A673 (cell line): ENCODE measurements at regions not wholly inside any gene's neighbourhood (a gene's known extent, or its start where the extent isn't known, plus 50 kb on each side); places are given as distances from the start of the nearest gene placed in this dataset.

ENCODE experiments used
- BruUV-seq: library from RNA; stranded (reverse); fragments of 400-500 nt; replicated peaks from 2 replicates; lab custom pipeline; 2021; lab: Mats Ljungman, UMichigan
- CTCF ChIA-PET: fragments of 300-600 bp; sonication (Branson Sonifier 250); formaldehyde crosslinking; loops from one replicate; lab custom pipeline; 2022; ENCODE audit warnings: antibody characterized with exemption; lab: Charles Lee
- POLR2A ChIA-PET: fragments of 300-600 bp; sonication (Branson Sonifier 250); formaldehyde crosslinking; loops from one replicate; lab custom pipeline; 2022; ENCODE audit warnings: antibody characterized with exemption; ENCODE audit not compliant: low non-redundant PET; lab: Charles Lee
- DNase-seq: peaks from one replicate; pipeline ENCODE4 v3.0.0-alpha.2; 2015; ENCODE audit warnings: low spot score
- H3K27ac ChIP-seq: fragments of 200-600 bp; sonication (generic); 2 replicates; pipeline ENCODE4 v1.5.1; 2016; ENCODE audit warnings: mixed run types, low read depth, mild to moderate bottlenecking, mixed read lengths, antibody characterized with exemption, low read length; ENCODE audit not compliant: poor library complexity, severe bottlenecking
- H3K27me3 ChIP-seq: fragments of 200-600 bp; sonication (generic); replicated peaks from 2 replicates; pipeline ENCODE4 v1.6.1; 2017; ENCODE audit warnings: mixed run types, low read depth, mild to moderate bottlenecking, mixed read lengths, antibody characterized with exemption, low read length; ENCODE audit not compliant: insufficient read depth, poor library complexity
- H3K36me3 ChIP-seq: fragments of 200-600 bp; sonication (generic); 2 replicates; pipeline ENCODE4 v1.6.1; 2016; ENCODE audit warnings: mixed run types, mild to moderate bottlenecking, mixed read lengths, antibody characterized with exemption, low read length; ENCODE audit not compliant: insufficient read depth, poor library complexity, severe bottlenecking
- H3K4me1 ChIP-seq: fragments of 200-600 bp; sonication (generic); 2 replicates; pipeline ENCODE4 v1.6.1; 2017; ENCODE audit warnings: mixed run types, mild to moderate bottlenecking, mixed read lengths, antibody characterized with exemption, low read length; ENCODE audit not compliant: insufficient read depth, poor library complexity, severe bottlenecking
- H3K4me3 ChIP-seq: fragments of 200-600 bp; sonication (generic); 2 replicates; pipeline ENCODE4 v1.5.1; 2016; ENCODE audit warnings: low read depth, mixed run types, mild to moderate bottlenecking, mixed read lengths, low read length; ENCODE audit not compliant: poor library complexity, severe bottlenecking
- H3K9me3 ChIP-seq: fragments of 200-600 bp; sonication (generic); 2 replicates; pipeline ENCODE4 v1.6.1; 2016; ENCODE audit warnings: mixed run types, low read depth, mild to moderate bottlenecking, mixed read lengths, antibody characterized with exemption, low read length; ENCODE audit not compliant: poor library complexity, severe bottlenecking
- CTCF ChIP-seq: fragments of 300-800, 200-600 bp; sonication (generic); conservative IDR thresholded peaks from 2 replicates; pipeline ENCODE4 v1.5.1; 2017; ENCODE audit warnings: low read depth, mild to moderate bottlenecking, antibody characterized with exemption, low read length, moderate library complexity, mixed read lengths
- EZH2 ChIP-seq: fragments of 200-600 bp; sonication (generic); IDR thresholded peaks from 2 replicates; pipeline ENCODE4 v1.6.1; 2017; ENCODE audit warnings: borderline replicate concordance, low read depth, mild to moderate bottlenecking, mixed read lengths, antibody characterized with exemption, low read length; ENCODE audit not compliant: poor library complexity, severe bottlenecking
- intact Hi-C: fragments of 100-400 bp; cut with micrococcal nuclease; formaldehyde crosslinking; loops from one replicate; pipeline ENCODE4 v1.10.0; 2022; ENCODE audit not compliant: unreplicated experiment

DNA sequence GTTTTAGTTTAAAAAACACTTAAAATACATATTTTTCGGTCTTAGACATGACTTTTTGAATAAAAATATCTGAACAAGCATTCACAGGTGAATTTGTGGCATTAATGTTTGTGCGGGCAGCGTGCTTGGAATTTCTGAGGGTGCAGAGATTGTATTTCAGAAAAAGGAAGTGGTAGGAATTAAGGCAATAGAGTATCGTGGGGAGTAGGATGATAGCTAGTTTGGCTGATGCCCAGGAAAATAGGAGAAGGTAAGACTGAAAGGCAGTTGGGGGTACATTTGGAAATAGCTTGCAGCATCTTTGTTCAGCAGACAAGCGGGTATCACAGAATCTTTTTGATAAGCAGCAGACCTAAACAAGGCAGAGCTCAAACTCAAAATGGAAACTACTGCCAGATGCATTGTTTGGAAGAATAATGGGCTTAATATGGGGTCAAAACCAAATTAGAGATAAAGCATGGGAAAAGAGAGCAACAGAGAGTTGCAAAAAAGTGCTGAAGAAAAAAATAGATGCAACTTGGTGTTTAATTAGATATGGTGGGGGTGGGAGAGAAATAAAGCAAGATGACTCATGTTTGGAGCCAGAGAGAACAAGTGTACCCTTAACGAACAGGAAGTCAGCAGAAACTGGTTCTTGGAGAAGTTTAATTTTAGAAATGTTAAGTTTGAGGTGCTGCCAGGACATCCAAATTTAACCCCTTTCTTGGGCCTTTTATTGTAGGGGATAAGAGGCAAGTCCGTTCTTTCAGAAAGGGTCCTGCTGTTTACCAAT is 85.7 kb upstream of the ARRDC3 start:
- Histone ChIP-seq H3K9me3 (no peaks in the 10 kb centered on the region), H3K4me1 (peaks cover 8% of the 10 kb centered on the region), H3K27ac (no peak overlapping the region), H3K27me3 (no peaks in the 10 kb centered on the region), H3K4me3 (no peak overlapping the region), H3K36me3 (no peaks in the 10 kb centered on the region)
- intact Hi-C loops: loop anchor here (1.0 kb wide), 1 partner anchor 48 kb away; no protein-coding TSS in a partner anchor
- TF ChIP-seq EZH2: no peak
- TF ChIP-seq CTCF: no peak
- no TSS peak for BruUV-seq
- ChIA-PET POLR2A (no interaction called here), CTCF (no interaction called here)
- DNase-seq: peak; percentile 58

DNA sequence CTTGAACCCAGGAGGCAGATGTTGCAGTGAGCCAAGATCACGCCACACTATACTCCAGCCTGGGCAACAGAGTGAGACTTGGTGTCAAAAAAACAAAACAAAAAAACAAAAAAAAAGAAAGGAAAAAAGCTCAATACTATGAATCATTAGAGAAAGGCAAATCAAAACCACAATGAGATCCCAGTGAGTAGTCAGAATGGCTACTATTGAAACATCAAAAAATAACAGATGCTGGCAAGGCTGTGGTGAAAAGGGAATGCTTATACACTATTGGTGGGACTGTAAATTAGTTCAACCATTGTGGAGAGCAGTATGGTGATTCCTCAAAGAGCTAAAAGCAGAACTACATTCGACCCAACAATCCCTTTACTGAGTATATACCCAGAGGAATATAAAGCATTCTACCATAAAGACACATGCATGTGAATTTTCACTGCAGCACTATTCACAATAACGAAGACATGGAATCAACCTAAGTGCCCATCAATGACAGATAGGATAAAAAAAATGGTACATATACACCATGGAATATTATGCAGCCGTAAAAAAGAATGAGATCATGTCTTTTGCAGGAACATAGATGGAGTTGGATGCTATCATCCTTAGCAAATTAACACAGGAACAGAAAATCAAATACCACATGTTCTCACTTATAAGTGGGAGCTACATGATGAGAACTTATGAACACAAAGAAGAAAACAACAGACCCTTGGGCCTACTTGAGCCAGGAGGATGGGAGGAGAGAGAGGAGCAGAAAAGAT is 81.9 kb upstream of the ARRDC3 start:
- H3K4me3 ChIP-seq: no peak overlapping the region
- BruUV-seq: no TSS peak
- H3K27ac ChIP-seq: no peak overlapping the region
- ChIA-PET POLR2A (no interaction called here), CTCF (no interaction called here)
- H3K27me3 ChIP-seq: no peaks in the 10 kb centered on the region
- no peaks in the 10 kb centered on the region for H3K9me3 ChIP-seq
- no peak for TF ChIP-seq EZH2
- TF ChIP-seq CTCF: no peak
- H3K4me1 ChIP-seq: peaks cover 8% of the 10 kb centered on the region
- no peak for DNase-seq
- intact Hi-C loops: no loop called here
- H3K36me3 ChIP-seq: no peaks in the 10 kb centered on the region

DNA sequence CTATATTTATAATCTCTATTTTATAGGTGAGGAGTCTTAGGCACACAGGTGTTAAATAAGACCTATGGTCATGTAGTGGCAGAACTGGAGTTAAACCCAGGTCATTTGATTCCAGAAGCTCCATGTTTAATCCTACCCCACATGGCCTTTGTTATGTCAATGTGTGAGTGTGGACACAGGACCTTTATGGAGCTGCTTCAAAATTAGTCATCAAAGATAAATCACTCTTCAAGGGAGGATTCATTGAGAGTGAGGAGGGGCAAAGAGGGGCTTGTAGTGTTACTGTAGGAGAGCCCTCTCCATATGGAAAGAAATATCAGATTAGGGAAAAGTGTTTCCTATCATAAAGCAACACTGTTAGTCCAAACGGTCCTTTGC is 74.6 kb upstream of the ARRDC3 start:
- intact Hi-C loops: no loop called here
- BruUV-seq: no TSS peak
- Histone ChIP-seq H3K27ac (no peak overlapping the region), H3K9me3 (no peaks in the 10 kb centered on the region), H3K4me1 (no peaks in the 10 kb centered on the region), H3K4me3 (no peak overlapping the region), H3K36me3 (no peaks in the 10 kb centered on the region), H3K27me3 (no peaks in the 10 kb centered on the region)
- POLR2A ChIA-PET: no interaction called here
- TF ChIP-seq CTCF: no peak
- TF ChIP-seq EZH2: no peak
- no peak for DNase-seq
- CTCF ChIA-PET: no interaction called here
